ENCODE measurements at regions not wholly inside any gene's neighbourhood (a gene's known extent, or its start where the extent isn't known, plus 50 kb on each side); places are given as distances from the start of the nearest gene placed in this dataset.

- no peak for DNase-seq (ENCODE audit: low read depth)
- ChIA-PET POLR2A (no interaction called here), CTCF (no interaction called here)
- H3K4me3 ChIP-seq (ENCODE audit: low read depth, low read length), result no peak overlapping the region
- no peaks in the 10 kb centered on the region for H3K36me3 ChIP-seq (ENCODE audit: control insufficient read depth, insufficient read depth, low read length)
- TF ChIP-seq CTCF (IDR thresholded peaks at IDR 0.05; ENCODE audit: insufficient read depth, low read depth, low read length), result no peak
- no peaks in the 10 kb centered on the region for H3K27me3 ChIP-seq (ENCODE audit: control insufficient read depth, insufficient read depth, low read length)
Measured at GRCh38 chr2:208977582-208977981, 446.3 kb upstream of the MAP2 start.

GRCh38 chr2:208978946-208979345 is 444.9 kb upstream of the MAP2 start:
- no peak for DNase-seq (ENCODE audit: low read depth)
- H3K36me3 ChIP-seq (ENCODE audit: control insufficient read depth, insufficient read depth, low read length), result no peaks in the 10 kb centered on the region
- H3K4me3 ChIP-seq (ENCODE audit: low read depth, low read length), result no peak overlapping the region
- ChIA-PET POLR2A (no interaction called here), CTCF (no interaction called here)
- H3K27me3 ChIP-seq (ENCODE audit: control insufficient read depth, insufficient read depth, low read length), result no peaks in the 10 kb centered on the region
- no peak for TF ChIP-seq CTCF (IDR thresholded peaks at IDR 0.05; ENCODE audit: insufficient read depth, low read depth, low read length)

GRCh38 chr2:208980321-208980720 is 443.5 kb upstream of the MAP2 start:
- DNase-seq (ENCODE audit: low read depth), result no peak
- POLR2A ChIA-PET, result no interaction called here
- CTCF ChIA-PET, result no interaction called here
- Histone ChIP-seq H3K4me3 (ENCODE audit: low read depth, low read length) (no peak overlapping the region), H3K36me3 (ENCODE audit: control insufficient read depth, insufficient read depth, low read length) (no peaks in the 10 kb centered on the region), H3K27me3 (ENCODE audit: control insufficient read depth, insufficient read depth, low read length) (no peaks in the 10 kb centered on the region)
- no peak for TF ChIP-seq CTCF (IDR thresholded peaks at IDR 0.05; ENCODE audit: insufficient read depth, low read depth, low read length)

- ChIA-PET CTCF (no interaction called here), POLR2A (no interaction called here)
- DNase-seq (ENCODE audit: low read depth), result no peak
Measured at GRCh38 chr2:208982831-208983230, 441.0 kb upstream of the MAP2 start.

GRCh38 chr2:208983486-208983885 is 440.4 kb upstream of the MAP2 start:
- ChIA-PET POLR2A (no interaction called here), CTCF (no interaction called here)
- Histone ChIP-seq H3K36me3 (ENCODE audit: control insufficient read depth, insufficient read depth, low read length) (no peaks in the 10 kb centered on the region), H3K4me3 (ENCODE audit: low read depth, low read length) (no peak overlapping the region), H3K27me3 (ENCODE audit: control insufficient read depth, insufficient read depth, low read length) (no peaks in the 10 kb centered on the region)
- no peak for DNase-seq (ENCODE audit: low read depth)
- TF ChIP-seq CTCF (IDR thresholded peaks at IDR 0.05; ENCODE audit: insufficient read depth, low read depth, low read length), result no peak

More at GRCh38 chr2:208982831-208983230, 441.0 kb upstream of the MAP2 start:
- H3K4me3 ChIP-seq (ENCODE audit: low read depth, low read length), result no peak overlapping the region
- TF ChIP-seq CTCF (IDR thresholded peaks at IDR 0.05; ENCODE audit: insufficient read depth, low read depth, low read length), result no peak
- H3K27me3 ChIP-seq (ENCODE audit: control insufficient read depth, insufficient read depth, low read length), result no peaks in the 10 kb centered on the region
- H3K36me3 ChIP-seq (ENCODE audit: control insufficient read depth, insufficient read depth, low read length), result no peaks in the 10 kb centered on the region

Data from BJ (cell line).